H9 (cell line): ENCODE measurements at regions not wholly inside any gene's neighbourhood (a gene's known extent, or its start where the extent isn't known, plus 50 kb on each side); places are given as distances from the start of the nearest gene placed in this dataset.

ENCODE experiments used
- DNase-seq: peaks from one replicate; pipeline ENCODE4 v3.0.0-alpha.2; 2017
- H2AFZ ChIP-seq: one replicate; pipeline ENCODE4 v1.6.1; 2013; ENCODE audit warnings: mild to moderate bottlenecking, low read length, control low read depth, moderate library complexity
- H2AK5ac ChIP-seq: 2 replicates; pipeline ENCODE4 v1.6.1; 2013; ENCODE audit warnings: low read length, control low read depth, mixed read lengths; ENCODE audit not compliant: insufficient read length
- H2BK120ac ChIP-seq: one replicate; pipeline ENCODE4 v1.6.1; 2013; ENCODE audit warnings: low read depth, mild to moderate bottlenecking, low read length, control low read depth, inconsistent platforms; ENCODE audit not compliant: poor library complexity, severe bottlenecking
- H2BK12ac ChIP-seq: 2 replicates; pipeline ENCODE4 v1.6.1; 2013; ENCODE audit warnings: low read length, control low read depth, mixed read lengths, low read depth; ENCODE audit not compliant: insufficient read length
- H2BK15ac ChIP-seq: 2 replicates; pipeline ENCODE4 v1.6.1; 2013; ENCODE audit warnings: low read depth, low read length, control low read depth
- H2BK20ac ChIP-seq: one replicate; pipeline ENCODE4 v1.6.1; 2013; ENCODE audit warnings: low read depth, mild to moderate bottlenecking, low read length, control low read depth, inconsistent platforms; ENCODE audit not compliant: poor library complexity, severe bottlenecking
- H2BK5ac ChIP-seq: 2 replicates; pipeline ENCODE4 v1.6.1; 2013; ENCODE audit warnings: low read length, control low read depth, mixed read lengths; ENCODE audit not compliant: insufficient read length
- H3K14ac ChIP-seq: 2 replicates; pipeline ENCODE4 v1.6.1; 2013; ENCODE audit warnings: low read length, control low read depth; ENCODE audit not compliant: insufficient read depth
- H3K18ac ChIP-seq: 2 replicates; pipeline ENCODE4 v1.6.1; 2013; ENCODE audit warnings: low read depth, mild to moderate bottlenecking, mixed read lengths, low read length, control low read depth; ENCODE audit not compliant: insufficient read length
- H3K23ac ChIP-seq: 2 replicates; pipeline ENCODE4 v1.6.1; 2013; ENCODE audit warnings: low read length, control low read depth, mixed read lengths, low read depth; ENCODE audit not compliant: insufficient read length
- H3K23me2 ChIP-seq: 2 replicates; pipeline ENCODE4 v1.6.1; 2013; ENCODE audit warnings: low read depth, mild to moderate bottlenecking, mixed read lengths, low read length, control low read depth; ENCODE audit not compliant: insufficient read length, poor library complexity, severe bottlenecking
- H3K27ac ChIP-seq: 2 replicates; pipeline ENCODE4 v1.5.1; 2013; ENCODE audit warnings: low read length, control low read depth, mixed read lengths, low read depth; ENCODE audit not compliant: insufficient read length
- H3K27me3 ChIP-seq: 2 replicates; pipeline ENCODE4 v1.6.1; 2013; ENCODE audit warnings: low read length, control low read depth, inconsistent platforms; ENCODE audit not compliant: insufficient read depth
- H3K4ac ChIP-seq: 2 replicates; pipeline ENCODE4 v1.6.1; 2013; ENCODE audit warnings: low read depth, mild to moderate bottlenecking, control low read depth, inconsistent platforms, low read length, moderate library complexity
- H3K4me1 ChIP-seq: 2 replicates; pipeline ENCODE4 v1.6.1; 2013; ENCODE audit warnings: low read length, control low read depth, inconsistent platforms; ENCODE audit not compliant: insufficient read depth
- H3K4me2 ChIP-seq: 2 replicates; pipeline ENCODE4 v1.6.1; 2013; ENCODE audit warnings: low read length, control low read depth, mixed read lengths; ENCODE audit not compliant: insufficient read length, insufficient read depth
- H3K56ac ChIP-seq: 2 replicates; pipeline ENCODE4 v1.6.1; 2013; ENCODE audit warnings: low read depth, mild to moderate bottlenecking, mixed read lengths, low read length, control low read depth; ENCODE audit not compliant: insufficient read length
- H3K79me1 ChIP-seq: 2 replicates; pipeline ENCODE4 v1.6.1; 2013; ENCODE audit warnings: low read depth, mild to moderate bottlenecking, moderate library complexity, low read length, control low read depth, inconsistent platforms; ENCODE audit not compliant: insufficient read depth, poor library complexity, severe bottlenecking
- H3K79me2 ChIP-seq: 2 replicates; pipeline ENCODE4 v1.6.1; 2013; ENCODE audit warnings: low read length, control low read depth, inconsistent platforms; ENCODE audit not compliant: insufficient read depth
- H3K9ac ChIP-seq: 2 replicates; pipeline ENCODE4 v1.6.1; 2013; ENCODE audit warnings: low read length, control low read depth, mixed read lengths; ENCODE audit not compliant: insufficient read length; ENCODE audit errors: extremely low read depth
- H3K9me3 ChIP-seq: one replicate; pipeline ENCODE4 v1.6.1; 2013; ENCODE audit warnings: low read depth, low read length, inconsistent platforms; ENCODE audit not compliant: control insufficient read depth
- H3T11ph ChIP-seq: one replicate; pipeline ENCODE4 v1.6.1; 2013; ENCODE audit warnings: mild to moderate bottlenecking, low read length, control low read depth, inconsistent platforms
- H4K20me1 ChIP-seq: one replicate; pipeline ENCODE4 v1.6.1; 2013; ENCODE audit not compliant: control insufficient read depth, insufficient read length, insufficient read depth
- H4K5ac ChIP-seq: 2 replicates; pipeline ENCODE4 v1.6.1; 2013; ENCODE audit warnings: low read depth, mild to moderate bottlenecking, mixed read lengths, low read length, control low read depth; ENCODE audit not compliant: insufficient read length
- H4K8ac ChIP-seq: replicated peaks from 2 replicates; pipeline ENCODE4 v1.6.1; 2013; ENCODE audit warnings: low read length, control low read depth, mixed read lengths, low read depth; ENCODE audit not compliant: insufficient read length
- H4K91ac ChIP-seq: 2 replicates; pipeline ENCODE4 v1.6.1; 2013; ENCODE audit warnings: low read depth, mild to moderate bottlenecking, moderate library complexity, mixed read lengths, low read length, control low read depth; ENCODE audit not compliant: insufficient read length
- H3K27ac Mint-ChIP-seq, 3 experiments: 2 replicates in 2 of 3; 3 replicates in 1 of 3; pipeline ENCODE4 v1.8.0; 2020 to 2021; ENCODE audit warnings: mixed read lengths in 3 of 3, mild to moderate bottlenecking in 1 of 3, moderate library complexity in 1 of 3
- H3K27me3 Mint-ChIP-seq: 2 replicates; pipeline ENCODE4 v1.8.0; 2021; ENCODE audit warnings: low read depth, mild to moderate bottlenecking, moderate library complexity, mixed read lengths
- H3K36me3 Mint-ChIP-seq, 3 experiments: 2 replicates in 2 of 3; 3 replicates in 1 of 3; pipeline ENCODE4 v1.8.0; 2020 to 2021; ENCODE audit warnings: low read depth in 3 of 3, mixed read lengths in 3 of 3; ENCODE audit not compliant: insufficient read depth in 1 of 3
- H3K4me1 Mint-ChIP-seq, 2 experiments: 2 replicates each; pipeline ENCODE4 v1.8.0; 2020; ENCODE audit warnings: mixed read lengths in 2 of 2
- H3K4me3 Mint-ChIP-seq, 2 experiments: 2 replicates in 1 of 2; 3 replicates in 1 of 2; pipeline ENCODE4 v1.8.0; 2020 to 2021; ENCODE audit warnings: mild to moderate bottlenecking in 2 of 2, mixed read lengths in 2 of 2, moderate library complexity in 1 of 2
- H3K9me3 Mint-ChIP-seq, 2 experiments: 2 replicates in 1 of 2; 3 replicates in 1 of 2; pipeline ENCODE4 v1.8.0; 2020; ENCODE audit warnings: mild to moderate bottlenecking in 2 of 2, mixed read lengths in 2 of 2, moderate library complexity in 1 of 2
- WGBS: extraction: QIAGEN DNeasy Blood & Tissue Kit; methylation state at CpG from one replicate; pipeline ENCODE4 v1.1.7; 2013; ENCODE audit warnings: missing lambda C conversion rate, low lambda C conversion rate, mixed read lengths; ENCODE audit not compliant: insufficient read length; ENCODE audit errors: extremely low coverage; 5-methylcytosine and 5-hydroxymethylcytosine counted together
- TF ChIP-seq, protein P1 (sequence below): fragments of 200-600 bp; sonication (generic); conservative IDR thresholded peaks from 3 replicates; pipeline ENCODE4 v1.8.0; 2021; ENCODE audit warnings: antibody characterized with exemption, mild to moderate bottlenecking

DNA sequence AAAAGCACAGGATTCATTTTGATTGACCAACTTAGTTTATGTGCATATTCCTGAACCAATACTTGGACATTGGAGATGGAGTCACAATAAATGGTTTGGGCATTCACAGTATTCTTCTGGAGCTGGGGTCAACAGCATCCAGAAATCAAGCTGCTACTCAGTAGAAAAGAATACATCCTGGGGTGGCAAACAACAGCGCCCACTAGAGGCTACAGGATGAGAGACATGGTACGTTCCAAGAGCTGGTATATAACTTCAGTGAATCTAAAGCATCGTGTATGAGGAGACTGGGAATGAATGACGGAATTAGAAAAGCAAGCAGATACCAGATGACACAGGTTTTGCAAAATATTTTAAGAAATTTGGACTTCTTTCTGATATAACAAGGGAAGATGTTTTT lies 142.9 kb upstream of the FIGN start:
- Histone ChIP-seq H3K9ac (no peak overlapping the region), H2BK120ac (no peak overlapping the region), H3K56ac (no peak overlapping the region), H3K79me1 (no peaks in the 10 kb centered on the region), H3K4ac (no peak overlapping the region), H2BK5ac (no peak overlapping the region), H4K8ac (no peak overlapping the region), H3K18ac (no peak overlapping the region), H3K79me2 (no peaks in the 10 kb centered on the region), H3K4me2 (no peak overlapping the region), H3K23ac (no peak overlapping the region), H2AFZ (no peak overlapping the region), H3K23me2 (no peaks in the 10 kb centered on the region), H3K27me3 (no peaks in the 10 kb centered on the region), H2BK12ac (no peak overlapping the region), H4K91ac (no peak overlapping the region), H2BK15ac (no peak overlapping the region), H3T11ph (no peak overlapping the region), H4K5ac (no peak overlapping the region), H3K14ac (no peak overlapping the region), H2AK5ac (no peak overlapping the region), H3K4me1 (no peaks in the 10 kb centered on the region), H3K9me3 (no peaks in the 10 kb centered on the region), H2BK20ac (no peak overlapping the region), H3K27ac (no peak overlapping the region), H4K20me1 (no peaks in the 10 kb centered on the region)
- Mint-ChIP-seq H3K27ac (no peak overlapping the region), H3K27me3 (no peaks in the 10 kb centered on the region), H3K4me1 (peaks cover 3% of the 10 kb centered on the region in 2 experiments; a peak in 2 of 4 replicates), H3K36me3 (no peaks in the 10 kb centered on the region), H3K9me3 (no peaks in the 10 kb centered on the region; a peak in 1 of 5 replicates), H3K4me3 (no peak overlapping the region)
- TF ChIP-seq, protein P1, sequence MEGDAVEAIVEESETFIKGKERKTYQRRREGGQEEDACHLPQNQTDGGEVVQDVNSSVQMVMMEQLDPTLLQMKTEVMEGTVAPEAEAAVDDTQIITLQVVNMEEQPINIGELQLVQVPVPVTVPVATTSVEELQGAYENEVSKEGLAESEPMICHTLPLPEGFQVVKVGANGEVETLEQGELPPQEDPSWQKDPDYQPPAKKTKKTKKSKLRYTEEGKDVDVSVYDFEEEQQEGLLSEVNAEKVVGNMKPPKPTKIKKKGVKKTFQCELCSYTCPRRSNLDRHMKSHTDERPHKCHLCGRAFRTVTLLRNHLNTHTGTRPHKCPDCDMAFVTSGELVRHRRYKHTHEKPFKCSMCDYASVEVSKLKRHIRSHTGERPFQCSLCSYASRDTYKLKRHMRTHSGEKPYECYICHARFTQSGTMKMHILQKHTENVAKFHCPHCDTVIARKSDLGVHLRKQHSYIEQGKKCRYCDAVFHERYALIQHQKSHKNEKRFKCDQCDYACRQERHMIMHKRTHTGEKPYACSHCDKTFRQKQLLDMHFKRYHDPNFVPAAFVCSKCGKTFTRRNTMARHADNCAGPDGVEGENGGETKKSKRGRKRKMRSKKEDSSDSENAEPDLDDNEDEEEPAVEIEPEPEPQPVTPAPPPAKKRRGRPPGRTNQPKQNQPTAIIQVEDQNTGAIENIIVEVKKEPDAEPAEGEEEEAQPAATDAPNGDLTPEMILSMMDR = peak; percentile 90
- no CpG with 5 or more reads among the region's 4 CpGs for WGBS
- peak; percentile 67 for DNase-seq
